Fibroblast of the aortic adventitia (primary cell): ENCODE measurements at regions not wholly inside any gene's neighbourhood (a gene's known extent, or its start where the extent isn't known, plus 50 kb on each side); places are given as distances from the start of the nearest gene placed in this dataset.

ENCODE experiments used
- DNase-seq: peaks from one replicate; pipeline ENCODE4 v3.0.0-alpha.2; 2010; ENCODE audit warnings: low read depth
- H3K4me3 ChIP-seq: 2 replicates; pipeline ENCODE4 v1.5.1; 2011; ENCODE audit warnings: low read depth, mild to moderate bottlenecking, control low read depth, low read length, moderate library complexity
- CTCF ChIP-seq: IDR thresholded peaks from 2 replicates; pipeline ENCODE4 v1.5.1; 2011; ENCODE audit warnings: mild to moderate bottlenecking, low read length, control low read depth, inconsistent platforms; ENCODE audit not compliant: insufficient read depth

- H3K4me3 ChIP-seq, result no peak overlapping the region
- DNase-seq, result no peak
- no peak for TF ChIP-seq CTCF
Measured at GRCh38 chr10:108307925-108308312, 1143.4 kb upstream of the SORCS1 start.

GRCh38 chr10:108307250-108307924, 1142.9 kb upstream of the SORCS1 start:
- no peak overlapping the region for H3K4me3 ChIP-seq
- no peak for TF ChIP-seq CTCF
- no peak for DNase-seq

GRCh38 chr10:108303149-108303548, 1138.6 kb upstream of the SORCS1 start:
- DNase-seq, result peak; percentile 2
- H3K4me3 ChIP-seq, result no peak overlapping the region
- TF ChIP-seq CTCF, result no peak

- H3K4me3 ChIP-seq, result no peak overlapping the region
- DNase-seq, result no peak
- no peak for TF ChIP-seq CTCF
Measured at GRCh38 chr10:108301002-108301401, 1136.5 kb upstream of the SORCS1 start.

- no peak for TF ChIP-seq CTCF
- DNase-seq, result no peak
- H3K4me3 ChIP-seq, result no peak overlapping the region
Measured at GRCh38 chr10:108290823-108291222, 1126.3 kb upstream of the SORCS1 start.

GRCh38 chr10:108275895-108276685, 1111.6 kb upstream of the SORCS1 start:
- H3K4me3 ChIP-seq, result no peak overlapping the region
- no peak for DNase-seq
- no peak for TF ChIP-seq CTCF
